ENCODE measurements at regions not wholly inside any gene's neighbourhood (a gene's known extent, or its start where the extent isn't known, plus 50 kb on each side); places are given as distances from the start of the nearest gene placed in this dataset.
"Not testable (repeated sequence)": the region's sequence is repeated elsewhere in the genome, so short reads cannot be mapped to it uniquely, and the experiment has no call there.

DNA sequence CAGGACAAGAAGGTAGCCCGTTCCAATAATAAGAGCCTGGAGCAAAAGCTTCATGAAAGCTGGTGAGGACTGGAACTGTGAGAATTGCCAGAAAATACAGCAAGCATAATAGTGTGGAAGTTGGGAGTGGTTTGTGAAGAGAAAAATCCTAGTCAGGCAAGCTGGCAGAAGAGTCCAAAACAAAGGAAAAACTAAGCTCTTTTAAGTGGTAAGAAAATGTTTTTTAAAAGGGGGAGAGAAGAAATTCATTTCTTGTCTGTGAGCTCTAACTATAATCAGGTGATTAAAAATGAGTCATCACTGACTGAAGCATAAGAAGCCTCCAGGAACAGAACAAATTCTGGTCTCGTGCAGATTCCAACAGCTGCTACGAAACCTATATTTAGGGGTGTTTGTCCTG lies 102.6 kb downstream of the CAAP1 start:
- DNase-seq, result no peak

DNA sequence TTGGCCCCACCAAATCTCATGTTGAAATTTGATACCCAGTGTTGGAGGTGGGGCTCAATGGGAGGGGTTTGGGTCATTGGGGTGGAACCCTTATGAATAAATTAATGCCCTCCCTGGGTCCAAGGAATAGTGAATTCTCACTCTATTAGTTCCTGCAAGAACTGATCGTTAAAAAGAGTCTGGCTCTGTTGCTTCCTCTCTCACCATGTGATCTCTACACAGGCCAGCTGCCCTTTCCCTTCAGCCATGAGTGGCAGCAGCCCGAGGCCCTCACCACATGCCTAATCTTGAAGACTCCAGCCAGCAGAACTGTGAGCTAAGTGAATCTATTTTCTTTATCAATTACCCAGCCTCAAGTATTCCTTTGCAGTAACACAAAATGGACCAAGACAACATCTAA lies 106.0 kb downstream of the CAAP1 start:
- DNase-seq, result no peak

DNA sequence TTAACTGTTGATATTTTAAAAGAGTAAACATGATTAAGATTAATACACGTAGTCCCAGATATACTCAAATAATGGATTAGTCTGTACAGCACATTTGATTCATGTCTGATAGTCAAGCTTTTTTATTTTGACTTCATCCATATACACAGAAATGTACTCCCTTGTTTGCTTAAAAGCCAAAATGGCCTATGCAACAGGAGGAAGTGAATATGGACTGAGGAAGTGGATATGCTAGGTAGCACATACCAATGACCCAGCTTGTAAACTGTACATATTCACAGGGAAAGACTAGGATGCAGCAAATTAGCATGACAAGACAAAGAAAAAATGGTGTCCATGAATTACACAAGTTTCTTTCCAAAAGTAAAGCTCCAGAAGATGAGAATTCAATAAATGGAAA lies 109.7 kb downstream of the CAAP1 start:
- DNase-seq, result no peak

DNA sequence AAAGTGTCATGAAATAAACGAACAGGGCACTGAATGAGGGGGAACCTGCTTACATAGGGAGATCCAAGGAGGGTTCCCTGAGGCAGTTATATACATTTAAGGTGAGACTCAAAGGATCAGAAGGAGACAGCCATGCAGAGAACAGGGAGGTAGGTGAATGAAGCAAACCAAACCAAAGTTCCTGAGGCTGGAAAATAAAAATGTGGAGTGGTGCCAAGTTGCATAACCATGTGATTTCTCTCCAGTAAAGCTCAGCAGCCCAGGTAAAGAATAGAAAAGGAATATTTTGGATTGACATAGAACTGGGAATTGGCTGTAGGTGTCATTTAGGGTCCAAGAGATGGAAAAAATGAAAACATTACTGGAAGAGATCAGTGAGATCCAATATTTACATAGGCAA lies 110.7 kb downstream of the CAAP1 start:
- no peak for DNase-seq

DNA sequence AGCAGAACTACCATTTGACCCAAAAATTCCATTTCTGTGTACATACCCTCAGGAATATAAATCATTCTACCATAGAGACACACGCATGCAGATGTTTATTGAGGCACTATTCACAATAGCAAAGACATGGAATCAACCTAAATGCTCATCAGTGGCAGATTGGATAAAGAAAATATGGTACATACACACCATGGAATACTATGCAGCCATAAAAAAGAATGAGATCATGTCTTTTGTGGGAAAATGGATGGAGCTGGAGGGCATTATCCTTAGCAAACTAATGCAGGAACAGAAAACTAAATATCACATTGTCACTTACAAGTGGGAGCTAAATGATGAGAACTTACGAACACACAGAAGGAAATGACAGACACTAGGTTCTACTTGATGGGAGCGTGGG lies 112.3 kb downstream of the CAAP1 start:
- not testable (repeated sequence) for DNase-seq

DNA sequence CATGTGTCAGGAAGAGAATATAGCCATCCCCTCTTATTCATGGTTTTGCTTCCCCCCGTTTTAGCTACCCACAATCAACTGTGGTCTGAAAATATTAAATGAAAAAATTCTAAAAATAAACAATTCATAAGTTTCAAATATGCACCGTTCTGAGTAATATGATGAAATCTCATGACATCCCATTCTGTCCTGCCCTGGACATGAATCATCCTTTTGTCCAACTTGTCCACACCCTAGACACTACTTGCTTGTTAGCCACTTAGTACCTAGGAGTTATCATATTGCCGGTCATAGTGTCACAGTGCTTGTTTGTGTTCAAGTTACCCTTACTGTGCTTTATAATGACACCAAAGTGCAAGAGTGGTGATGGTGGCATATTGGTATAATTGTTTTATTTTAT lies 113.5 kb downstream of the CAAP1 start:
- DNase-seq, result no peak

DNA sequence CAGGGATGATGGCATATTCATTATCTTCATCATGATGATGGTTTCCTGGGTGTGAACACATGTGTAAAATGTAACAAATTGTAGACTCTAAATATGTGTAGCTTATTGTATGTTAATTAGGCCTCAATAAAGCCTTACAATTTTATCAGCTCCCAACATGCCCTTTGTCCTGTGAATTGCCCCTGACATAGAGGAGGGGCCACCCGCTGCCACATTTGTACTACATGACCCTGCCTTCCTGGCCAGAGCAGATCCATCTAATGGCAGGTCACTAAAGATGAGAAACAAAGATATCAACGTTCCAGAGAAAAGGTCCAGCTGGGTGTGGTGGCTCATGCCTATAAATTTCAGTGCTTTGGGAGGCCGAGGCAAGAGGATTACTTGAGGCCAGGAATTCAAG lies 117.2 kb downstream of the CAAP1 start:
- no peak for DNase-seq

DNA sequence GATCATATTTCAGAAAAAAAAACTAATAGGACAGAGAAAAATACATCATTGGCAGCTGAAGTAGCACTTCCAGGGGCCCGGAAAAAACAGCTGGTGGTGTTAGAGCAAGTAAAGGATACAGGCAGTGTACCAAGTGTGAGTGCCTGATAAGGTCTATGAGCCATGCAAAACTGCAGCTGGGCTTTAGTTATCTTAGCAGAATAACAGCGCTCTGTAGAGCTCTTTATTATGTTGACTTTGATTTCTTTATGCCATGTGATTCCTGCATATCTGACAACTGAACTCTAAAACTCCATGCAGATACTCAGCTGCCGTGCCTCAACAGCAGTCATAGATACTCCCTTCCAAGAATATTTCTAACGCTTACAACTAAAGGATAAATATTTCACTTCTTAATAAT lies 119.5 kb downstream of the CAAP1 start:
- DNase-seq, result no peak

DNA sequence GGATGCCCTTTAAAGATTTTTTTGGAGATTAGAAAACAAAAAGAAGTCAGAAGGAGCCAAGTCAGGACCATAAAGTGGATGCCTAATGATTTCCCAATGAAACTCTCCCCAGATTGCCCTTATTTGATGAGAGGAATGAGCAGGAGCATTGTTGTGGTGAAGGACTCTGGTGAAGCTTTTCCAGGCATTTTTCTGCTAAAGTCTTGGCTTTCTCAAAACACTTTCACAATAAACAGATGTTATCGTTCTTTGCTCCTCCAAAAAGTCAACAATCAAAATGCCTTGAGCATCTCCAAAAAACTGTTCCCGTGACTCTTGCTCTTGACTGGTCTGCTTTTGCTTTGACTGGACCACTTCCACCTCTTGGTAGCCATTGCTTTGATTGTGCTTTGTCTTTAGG lies 121.8 kb downstream of the CAAP1 start:
- DNase-seq, result no peak

DNA sequence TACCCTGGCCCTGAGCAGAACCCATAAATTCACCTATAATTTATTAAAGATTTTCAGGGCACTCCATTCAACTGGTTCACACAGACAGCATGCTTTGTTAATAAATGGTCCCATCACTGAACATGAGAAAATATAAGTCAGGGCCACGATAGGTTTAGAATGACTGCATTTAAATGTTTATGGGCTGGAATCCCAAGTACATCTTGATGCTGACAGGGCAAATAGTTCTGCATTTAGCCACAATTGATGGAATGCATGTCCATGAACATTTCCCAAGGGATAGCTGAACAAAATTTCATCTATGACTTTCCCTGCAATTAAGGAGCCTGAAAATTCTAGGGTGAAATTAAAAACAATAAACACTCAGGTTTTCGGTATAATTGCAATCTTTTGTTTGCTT lies 124.5 kb downstream of the CAAP1 start:
- DNase-seq, result no peak

DNA sequence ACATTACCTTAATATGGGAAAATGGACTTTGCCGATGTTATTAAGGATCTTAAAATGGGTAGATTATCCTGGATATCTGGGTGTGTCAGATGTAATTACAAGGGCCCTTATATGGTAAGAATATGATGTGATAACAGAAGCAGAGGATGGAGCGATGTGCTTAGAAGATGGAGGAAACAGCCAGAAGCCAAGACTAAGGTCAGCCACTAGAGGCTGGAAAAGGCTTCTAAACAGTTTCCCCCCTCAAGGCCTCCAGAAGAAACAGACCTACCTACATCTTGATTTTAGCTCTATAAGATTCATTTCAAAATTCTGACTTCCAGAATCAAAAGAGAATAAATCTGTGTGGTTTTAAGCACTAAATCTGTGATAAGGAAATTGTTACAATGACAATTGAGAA lies 131.9 kb downstream of the CAAP1 start:
- DNase-seq, result no peak

DNA sequence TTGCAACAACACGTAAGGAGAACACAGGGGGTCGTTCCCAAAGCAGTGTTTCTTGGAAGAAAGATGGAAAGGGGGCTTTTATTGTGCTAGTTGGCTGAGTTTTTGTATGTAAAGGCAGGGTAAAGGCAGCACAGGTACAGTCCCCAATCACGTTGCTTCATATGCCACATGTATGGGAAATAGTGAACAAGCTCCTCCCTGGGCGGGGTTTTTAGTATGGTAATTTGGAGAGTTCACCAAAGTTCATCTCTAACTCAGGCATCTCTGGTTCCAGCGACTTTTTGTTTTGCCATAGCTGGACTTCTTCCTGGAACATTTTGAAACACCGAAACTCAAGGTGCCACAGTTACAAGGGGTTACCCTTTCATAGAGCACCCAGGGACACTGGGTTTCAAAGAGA lies 133.9 kb downstream of the CAAP1 start:
- no peak for DNase-seq

DNA sequence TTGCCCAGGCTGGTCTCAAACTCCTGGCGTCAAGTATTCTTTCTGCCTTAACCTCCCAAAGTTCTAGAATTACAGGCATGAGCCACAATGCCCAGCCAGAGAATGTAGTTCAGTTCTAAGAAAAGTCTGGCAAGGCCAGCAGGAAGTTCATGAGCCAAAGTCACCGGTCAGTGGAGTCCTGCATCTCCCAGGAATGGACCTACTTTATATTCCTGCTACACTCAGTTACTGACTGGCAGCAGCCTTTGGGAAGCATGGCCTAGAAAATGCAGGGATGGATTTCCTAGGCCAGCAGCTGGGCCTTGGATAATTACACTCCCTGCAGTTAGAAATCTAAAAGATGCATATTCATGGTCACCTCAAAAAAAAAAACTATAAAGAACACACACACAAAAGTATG lies 135.7 kb downstream of the CAAP1 start:
- DNase-seq, result no peak

DNA sequence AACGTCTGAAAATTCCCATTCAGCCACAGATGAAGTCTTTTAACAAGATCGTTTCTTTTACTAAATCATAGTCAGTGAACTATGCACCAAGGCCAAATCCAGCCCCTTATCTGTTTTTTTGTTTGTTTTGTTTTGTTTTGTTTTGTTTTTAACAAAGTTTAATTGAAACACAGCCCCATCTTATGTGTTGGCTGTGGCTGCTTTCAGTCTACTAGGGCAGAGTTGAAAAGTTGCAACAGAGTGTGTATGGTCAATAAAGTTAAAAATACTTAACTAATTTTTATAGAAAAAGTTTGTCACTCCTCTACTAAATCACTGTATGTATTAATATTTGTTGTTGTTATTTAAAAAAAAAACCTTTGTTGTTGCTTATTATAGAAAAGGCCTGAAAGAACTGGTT lies 137.1 kb downstream of the CAAP1 start:
- no peak for DNase-seq

DNA sequence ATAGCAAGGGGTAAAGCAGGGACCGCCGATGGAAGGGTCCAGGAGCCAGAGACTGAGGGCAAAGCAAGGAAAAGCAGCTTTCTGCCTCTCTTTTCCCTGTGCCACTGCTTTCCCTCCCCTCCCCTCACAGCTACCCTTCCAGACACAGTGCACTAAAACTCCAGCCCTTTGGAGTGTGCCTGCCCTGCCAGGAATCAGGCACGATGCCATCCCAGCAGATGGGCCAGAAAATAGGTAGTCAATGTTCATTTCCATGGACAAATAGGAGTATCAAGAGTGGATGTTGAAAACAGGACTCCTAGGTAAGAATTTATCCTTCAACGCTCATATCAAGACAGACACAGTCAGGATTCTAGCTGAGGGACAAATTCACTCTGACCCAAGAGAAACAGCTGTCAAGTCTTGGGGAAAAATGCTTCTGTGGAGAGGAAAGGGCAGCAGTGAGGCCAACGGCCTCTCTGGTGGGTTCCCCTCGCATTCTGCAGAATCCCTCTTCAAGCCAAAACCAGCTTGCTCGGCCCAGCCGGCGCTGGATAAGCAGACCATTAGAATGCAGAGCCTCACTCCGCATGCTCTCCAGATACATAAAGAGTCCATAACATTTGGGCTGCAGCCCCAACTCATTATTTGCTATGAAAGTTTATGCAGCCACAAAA lies 138.0 kb downstream of the CAAP1 start:
- no peak for DNase-seq

DNA sequence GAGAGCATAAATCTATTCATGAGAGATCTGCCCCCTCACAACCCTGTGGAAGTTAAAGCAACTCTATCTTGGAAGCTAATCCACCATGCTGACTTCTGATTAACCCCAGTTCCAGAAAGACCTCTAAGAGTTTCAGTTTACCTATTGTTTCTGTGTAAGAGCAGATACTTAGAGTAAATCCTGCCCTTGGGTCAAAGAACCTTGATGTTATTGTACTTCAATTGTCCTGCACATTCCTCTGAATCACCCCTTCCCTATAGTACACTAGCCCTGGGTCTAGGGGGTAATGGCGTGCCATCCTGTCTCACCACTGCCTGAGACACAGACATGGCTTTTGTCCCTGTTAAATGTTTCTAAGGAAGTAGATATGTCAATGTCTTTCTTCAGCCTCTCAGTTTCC lies 138.6 kb downstream of the CAAP1 start:
- DNase-seq, result no peak

DNA sequence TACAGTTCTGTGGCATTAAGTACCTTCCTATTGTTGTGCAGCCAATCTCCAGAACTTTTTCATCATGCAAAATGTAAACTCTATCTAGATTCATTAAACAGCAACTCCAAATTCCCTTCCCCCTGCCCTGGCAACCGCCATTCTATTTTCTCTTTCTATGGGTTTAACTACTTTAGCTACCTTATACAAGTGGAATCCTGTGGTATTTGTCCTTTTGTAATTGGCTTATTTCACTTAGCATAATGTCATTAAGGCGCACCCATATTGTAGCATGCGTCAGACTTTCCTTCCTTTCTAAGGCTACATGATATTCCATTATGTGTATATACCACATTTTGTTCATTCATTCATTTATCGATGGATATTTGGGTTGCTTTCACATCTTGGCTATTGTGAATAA lies 142.4 kb downstream of the CAAP1 start:
- no peak for DNase-seq

DNA sequence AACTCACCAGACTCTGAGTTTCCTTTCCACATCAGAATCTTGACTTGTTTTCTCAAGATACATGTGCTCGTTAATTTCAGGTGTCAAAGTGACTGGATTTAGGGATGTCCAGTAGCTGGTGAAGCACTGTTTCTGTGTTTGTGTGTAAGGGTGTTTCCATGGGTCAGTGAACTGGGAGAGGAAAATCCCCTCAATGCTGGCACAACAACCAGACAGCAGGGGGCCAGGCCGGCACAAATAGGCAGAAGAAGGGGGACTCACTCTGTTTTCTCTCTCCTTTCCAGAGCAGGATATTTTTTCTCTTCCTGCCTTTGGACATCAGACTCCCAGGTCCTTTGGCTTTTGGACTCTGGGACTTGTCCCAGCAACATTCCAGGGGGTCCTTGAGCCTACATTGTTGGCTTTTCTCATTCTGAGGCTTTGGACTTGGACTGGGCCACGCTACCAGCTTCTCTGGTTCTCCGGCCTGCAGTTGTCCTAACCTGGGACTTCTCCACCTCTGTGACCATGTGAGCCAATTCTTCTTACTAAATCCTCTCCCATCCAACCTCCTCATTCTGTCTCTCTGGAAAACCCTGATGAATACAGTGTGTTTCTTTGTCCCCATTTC lies 144.0 kb downstream of the CAAP1 start:
- DNase-seq, result no peak

DNA sequence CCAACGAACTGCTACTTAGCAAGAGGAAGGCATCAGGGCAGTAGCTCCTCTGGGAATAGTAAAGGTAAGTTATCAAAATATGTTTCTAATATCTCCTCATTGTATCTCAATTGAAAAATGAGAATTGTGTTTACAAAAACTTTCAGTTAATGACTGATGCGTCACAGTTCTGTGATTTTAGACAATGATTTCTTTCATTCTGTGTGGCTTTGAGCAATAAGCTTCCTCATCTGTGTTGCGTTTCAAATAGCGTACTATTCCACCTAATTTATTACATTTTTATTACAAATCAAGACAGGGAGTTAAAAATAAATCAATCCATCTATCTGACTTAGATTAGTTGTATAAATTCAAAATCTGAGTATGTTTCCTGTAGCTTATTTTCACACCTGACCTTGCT lies 145.0 kb downstream of the CAAP1 start:
- DNase-seq, result no peak

DNA sequence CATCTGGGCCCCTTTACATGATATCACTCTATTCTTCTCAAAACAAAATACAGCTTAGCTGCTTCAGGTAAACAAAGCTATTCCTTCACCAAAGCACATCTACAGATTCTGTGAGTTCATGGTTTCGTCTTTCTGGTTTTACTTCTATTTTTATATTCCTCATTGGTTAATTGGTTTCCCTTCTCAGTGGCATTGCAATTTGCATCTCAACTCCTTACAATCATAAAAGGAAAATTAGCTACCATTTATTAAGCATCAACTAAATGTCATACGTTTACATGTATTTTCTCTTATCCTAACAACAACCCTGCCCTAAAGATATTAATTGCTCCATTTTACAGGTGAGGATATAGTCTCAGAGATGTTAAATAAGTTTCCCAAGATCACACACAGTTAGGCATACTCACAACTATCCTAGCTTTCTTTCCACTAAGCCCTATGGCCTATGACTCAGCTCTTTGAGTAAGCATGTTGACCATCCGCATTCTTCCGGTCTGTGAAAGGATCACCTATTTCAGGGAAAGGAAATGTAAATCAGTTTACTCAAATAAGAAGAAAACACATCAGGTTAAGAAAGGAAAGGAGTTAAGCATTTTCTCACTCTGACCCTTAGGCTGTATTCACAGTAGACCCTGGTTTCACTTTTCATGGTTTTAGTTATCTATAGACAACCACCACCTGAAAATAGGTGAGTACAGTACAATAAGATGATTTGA lies 146.1 kb downstream of the CAAP1 start:
- no peak for DNase-seq

DNA sequence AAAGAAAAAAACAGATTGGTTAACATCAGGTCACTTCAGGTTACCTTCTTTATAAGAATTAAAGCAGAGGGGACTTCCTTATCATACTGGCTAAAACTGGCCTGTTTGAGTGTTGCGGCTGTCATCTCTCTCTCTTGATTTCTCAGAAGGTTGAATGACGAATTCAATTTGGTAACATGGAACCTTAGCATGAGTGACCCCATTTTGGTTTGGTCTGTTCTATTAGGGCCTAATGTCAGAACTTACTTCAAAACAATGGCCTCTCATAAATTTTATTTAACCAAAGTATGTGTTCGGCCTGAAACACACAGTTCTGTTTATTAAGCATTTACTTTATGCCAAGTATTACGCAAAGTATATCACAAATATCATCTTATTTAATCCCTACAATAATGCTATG lies 147.5 kb downstream of the CAAP1 start:
- DNase-seq, result no peak

DNA sequence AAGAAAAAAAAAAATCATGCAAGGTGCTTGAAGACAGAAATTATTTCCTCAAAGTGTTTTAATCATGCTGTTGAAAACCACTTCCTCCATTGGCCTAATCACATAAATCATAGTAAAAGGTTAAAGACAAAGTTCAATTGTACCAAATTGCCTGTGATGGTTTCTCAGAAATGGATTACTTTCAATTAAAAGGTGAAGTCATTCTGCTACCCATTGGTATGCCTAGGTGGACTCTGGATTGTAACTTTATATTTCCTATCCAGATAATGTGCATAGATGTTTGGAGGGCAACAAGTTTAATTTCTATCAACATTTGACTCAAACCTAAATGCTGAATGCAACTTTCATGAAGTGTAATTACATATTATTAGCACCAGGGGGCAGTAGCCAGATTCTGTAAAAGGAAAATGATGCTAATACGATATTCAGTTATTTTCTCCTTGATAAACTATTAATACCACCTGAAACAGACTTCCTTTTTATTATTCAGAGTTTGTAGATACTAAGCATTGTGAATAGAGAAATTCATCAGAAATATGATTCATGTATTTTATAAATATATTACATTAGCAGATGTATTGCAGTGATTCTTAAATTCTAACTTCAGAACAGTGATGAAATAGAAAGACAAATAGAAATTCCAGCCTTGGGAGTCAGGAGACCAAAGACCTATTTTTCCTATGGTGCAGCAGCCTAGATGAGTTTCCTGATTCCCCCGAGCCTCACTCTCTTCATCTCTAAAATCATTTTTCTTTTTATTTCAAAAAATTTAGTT lies 148.2 kb downstream of the CAAP1 start:
- DNase-seq, result no peak

DNA sequence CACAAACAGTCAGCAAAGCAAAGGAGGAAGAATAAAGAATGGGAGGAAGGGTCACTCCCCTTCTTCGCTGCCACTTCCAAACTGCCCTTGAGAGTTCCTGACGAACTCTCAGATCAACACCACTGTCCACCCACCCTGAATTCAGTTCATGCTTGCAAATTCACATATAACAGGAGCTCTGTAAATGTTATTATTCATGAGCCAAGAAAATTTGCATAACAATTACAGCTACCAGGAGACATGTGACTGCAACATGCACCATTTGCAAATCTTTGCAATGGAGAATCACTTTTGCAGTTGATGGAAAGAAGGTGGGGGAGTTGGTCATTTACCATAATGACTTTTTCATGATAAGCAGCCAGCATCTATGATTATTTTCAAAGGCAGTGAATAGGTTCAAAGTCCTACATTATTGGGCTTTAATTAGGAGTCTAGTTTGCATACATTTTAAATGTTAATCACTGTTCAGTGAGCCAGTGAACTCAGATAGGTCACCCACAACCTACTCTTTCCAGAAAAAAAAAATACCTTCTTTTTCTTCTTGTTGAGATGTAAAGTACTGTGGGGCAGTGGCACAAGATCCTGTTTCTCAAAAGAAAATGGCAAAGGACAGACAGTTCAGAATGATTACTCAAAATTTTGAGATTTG lies 149.7 kb downstream of the CAAP1 start:
- no peak for DNase-seq
